K562 (cell line): ENCODE measurements at regions not wholly inside any gene's neighbourhood (a gene's known extent, or its start where the extent isn't known, plus 50 kb on each side); places are given as distances from the start of the nearest gene placed in this dataset.

Experiments
- ATAC-seq: fragments of 200-7000 bp; cut with Tn5 transposase; 3 replicates; pipeline ENCODE4 v1.9.1; 2020; ENCODE audit warnings: moderate library complexity
- BruUV-seq: library from RNA; stranded (reverse); fragments of 400-500 nt; replicated peaks from 2 replicates; lab custom pipeline; 2021; lab: Mats Ljungman, UMichigan
- CTCF ChIA-PET: fragments of 300-600 bp; formaldehyde crosslinking; extraction: SDS; loops from one replicate; lab custom pipeline; 2021; ENCODE audit warnings: low intra/inter-chr PET ratio; lab: Yijun Ruan, JAX
- POLR2A ChIA-PET: fragments of 300-600, 350-650 bp; sonication (Branson Sonifier 250); formaldehyde crosslinking; extraction: SDS; loops from one replicate; lab custom pipeline; 2021; ENCODE audit warnings: antibody characterized with exemption, inconsistent platforms; lab: Yijun Ruan, JAX
- DNase-seq, 4 experiments: peaks; one replicate each; pipeline versions ENCODE4 v3.0.0 to v3.0.0-alpha.2; 2011 to 2018; ENCODE audit warnings: low spot score in 3 of 4, mixed read lengths in 3 of 4; ENCODE audit errors: extremely low read depth in 1 of 4
- FAIRE-seq: peaks from 2 replicates; lab custom pipeline; 2011; peaks lifted over from hg19 to GRCh38; lab: Jason Lieb, UNC
- H2AFZ ChIP-seq: 2 replicates; pipeline ENCODE4 v1.6.0; 2011; ENCODE audit warnings: low read depth, low read length, control low read depth, inconsistent platforms
- H3K27ac ChIP-seq: fragments of 200-600 bp; 3 replicates; pipeline ENCODE4 v1.8.0; 2011; ENCODE audit warnings: low read depth, mild to moderate bottlenecking, control low read depth, inconsistent platforms, low read length, moderate library complexity, mixed read lengths; ENCODE audit errors: extremely low read depth
- H3K27me3 ChIP-seq, 2 experiments: fragments of 300-600 bp in 1 of 2; 2 replicates in 1 of 2; 3 replicates in 1 of 2; pipeline versions ENCODE4 v1.6.0 to v1.8.0; 2011; ENCODE audit warnings: inconsistent platforms in 2 of 2, low read length in 2 of 2, mild to moderate bottlenecking in 1 of 2, mixed read lengths in 1 of 2, moderate library complexity in 1 of 2; ENCODE audit not compliant: control insufficient read depth in 2 of 2, insufficient read depth in 2 of 2
- H3K36me3 ChIP-seq: fragments of 300-600 bp; 3 replicates; pipeline ENCODE4 v1.8.0; 2011; ENCODE audit warnings: mild to moderate bottlenecking, low read length, inconsistent platforms; ENCODE audit not compliant: control insufficient read depth, insufficient read depth
- H3K4me1 ChIP-seq, 2 experiments: fragments of 200-600 bp in 1 of 2; replicated peaks in 1 of 2; 2 replicates in 1 of 2; 3 replicates in 1 of 2; pipeline versions ENCODE4 v1.5.1 to v1.8.0; 2011; ENCODE audit warnings: inconsistent platforms in 2 of 2, low read length in 2 of 2, mild to moderate bottlenecking in 1 of 2, mixed read lengths in 1 of 2, moderate library complexity in 1 of 2; ENCODE audit not compliant: control insufficient read depth in 2 of 2, insufficient read depth in 2 of 2
- H3K4me2 ChIP-seq: 2 replicates; pipeline ENCODE4 v1.6.1; 2011; ENCODE audit warnings: low read length, control low read depth, inconsistent platforms, mixed read lengths; ENCODE audit not compliant: insufficient read depth
- H3K4me3 ChIP-seq: fragments of 200-600 bp; sonication (generic), shearing (Covaris generic); 2 replicates; pipeline ENCODE4 v1.5.1; 2016; ENCODE audit warnings: control low read depth, inconsistent platforms
- H3K79me2 ChIP-seq: fragments of 200-600 bp; 3 replicates; pipeline ENCODE4 v1.8.0; 2011; ENCODE audit warnings: low read length, inconsistent platforms; ENCODE audit not compliant: control insufficient read depth, insufficient read depth
- H3K9ac ChIP-seq, 2 experiments: 2 replicates each; pipeline versions ENCODE4 v1.6.0 to v1.6.1; 2011; ENCODE audit warnings: low read depth in 2 of 2, low read length in 2 of 2, control low read depth in 1 of 2, inconsistent platforms in 1 of 2, mild to moderate bottlenecking in 1 of 2, mixed read lengths in 1 of 2; ENCODE audit not compliant: insufficient read depth in 1 of 2
- H3K9me1 ChIP-seq: one replicate; pipeline ENCODE4 v1.6.0; 2011; ENCODE audit warnings: inconsistent platforms, mild to moderate bottlenecking, low read length, moderate library complexity; ENCODE audit not compliant: control insufficient read depth, insufficient read depth
- H3K9me3 ChIP-seq: replicated peaks from 2 replicates; pipeline ENCODE4 v1.5.1; 2011; ENCODE audit warnings: low read depth, low read length, inconsistent platforms; ENCODE audit not compliant: control insufficient read depth, insufficient read depth
- H4K20me1 ChIP-seq: replicated peaks from 2 replicates; pipeline ENCODE4 v1.6.1; 2011; ENCODE audit warnings: low read length, inconsistent platforms, mixed read lengths; ENCODE audit not compliant: control insufficient read depth, insufficient read depth
- BDP1 ChIP-seq: IDR thresholded peaks from 3 replicates; pipeline ENCODE4 v1.6.1; 2011; ENCODE audit not compliant: insufficient read length, insufficient read depth
- BHLHE40 ChIP-seq: IDR thresholded peaks from 2 replicates; pipeline ENCODE4 v1.6.1; 2011; ENCODE audit warnings: low read length, improper control_type of control experiment
- CCAR2 ChIP-seq: fragments of 200-400 bp; formaldehyde crosslinking; IDR thresholded peaks from 2 replicates; pipeline ENCODE4 v1.6.1; 2017; ENCODE audit warnings: mild to moderate bottlenecking, low read depth, low read length
- CHD1 ChIP-seq: fragments of 200-600 bp; sonication (generic); IDR thresholded peaks from one replicate; pipeline ENCODE4 v1.6.1; 2012; ENCODE audit warnings: mild to moderate bottlenecking, moderate library complexity, low read length, inconsistent platforms
- E2F8 ChIP-seq: fragments of 450-650 bp; IDR thresholded peaks from 2 replicates; pipeline ENCODE4 v1.7.1; 2018; ENCODE audit warnings: mild to moderate bottlenecking, low read depth; ENCODE audit not compliant: partially characterized antibody
- ERF ChIP-seq: fragments of 450-650 bp; formaldehyde crosslinking; IDR thresholded peaks from 2 replicates; pipeline ENCODE4 v1.4.0; 2020; ENCODE audit warnings: mild to moderate bottlenecking, mixed read lengths
- ESRRB ChIP-seq: fragments of 250-450 bp; sonication (Bioruptor Pico); IDR thresholded peaks from 2 replicates; pipeline ENCODE4 v1.5.0; 2020; ENCODE audit warnings: mild to moderate bottlenecking, moderate library complexity, borderline replicate concordance
- HIVEP1 ChIP-seq: fragments of 250-450 bp; sonication (Bioruptor Pico); IDR thresholded peaks from 2 replicates; pipeline ENCODE4 v1.4.0; 2020; ENCODE audit warnings: mild to moderate bottlenecking
- MEF2A ChIP-seq: IDR thresholded peaks from 2 replicates; pipeline ENCODE4 v1.6.1; 2011; ENCODE audit warnings: low read depth, mild to moderate bottlenecking, low read length, moderate library complexity; ENCODE audit not compliant: control insufficient read depth
- NFRKB ChIP-seq: fragments of 450-650 bp; IDR thresholded peaks from 2 replicates; pipeline ENCODE4 v1.6.1; 2016; ENCODE audit warnings: low read depth
- NR2C1 ChIP-seq, 2 experiments: fragments of 450-650 bp; IDR thresholded peaks; 2 replicates each; pipeline ENCODE4 v1.6.1; 2017; ENCODE audit warnings: mild to moderate bottlenecking in 2 of 2, antibody characterized with exemption in 1 of 2, inconsistent platforms in 1 of 2, missing compliant biosample characterization in 1 of 2, missing genetic modification characterization in 1 of 2
- NR3C1 ChIP-seq: sonication (generic); formaldehyde crosslinking; IDR thresholded peaks from 2 replicates; pipeline ENCODE4 v1.8.1; 2022; ENCODE audit warnings: missing genetic modification reagents
- NRF1 ChIP-seq, 2 experiments: fragments of 450-650 bp; IDR thresholded peaks in 1 of 2; conservative IDR thresholded peaks in 1 of 2; 2 replicates each; pipeline ENCODE4 v1.6.1; 2014; ENCODE audit warnings: mild to moderate bottlenecking in 2 of 2
- PREB ChIP-seq: sonication (generic); formaldehyde crosslinking; IDR thresholded peaks from 2 replicates; pipeline ENCODE4 v1.8.1; 2023; ENCODE audit warnings: mild to moderate bottlenecking, missing genetic modification reagents
- RBM22 ChIP-seq: fragments of 200-400 bp; formaldehyde crosslinking; IDR thresholded peaks from 2 replicates; pipeline ENCODE4 v1.6.1; 2018; ENCODE audit warnings: low read length, low read depth; ENCODE audit not compliant: poor library complexity, severe bottlenecking
- ZBTB34 ChIP-seq: fragments of 250-450 bp; sonication (Bioruptor Pico); IDR thresholded peaks from 2 replicates; pipeline ENCODE4 v1.8.0; 2021; ENCODE audit warnings: mild to moderate bottlenecking, moderate library complexity
- ZNF174 ChIP-seq: fragments of 250-450 bp; sonication (Bioruptor Pico); IDR thresholded peaks from 2 replicates; pipeline ENCODE4 v1.4.0; 2020; ENCODE audit warnings: mild to moderate bottlenecking
- WGBS: fragments of 100-300 bp; shearing (Covaris generic); methylation state at CpG from one replicate; pipeline ENCODE4 v1.1.6; 2016; ENCODE audit warnings: low coverage, mixed read lengths; ENCODE audit not compliant: insufficient coverage; ENCODE audit errors: missing lambda C conversion rate; 5-methylcytosine and 5-hydroxymethylcytosine counted together
- in situ Hi-C: fragments of 300-500 bp; cut with MboI; formaldehyde crosslinking; loops from 4 replicates; pipeline ENCODE4 v1.15.0; 2018; ENCODE audit warnings: inconsistent platforms, mixed read lengths
- intact Hi-C: fragments of 100-400 bp; cut with micrococcal nuclease; formaldehyde crosslinking; loops from 2 replicates; pipeline ENCODE4 v1.14.2; 2022

- H3K27me3 ChIP-seq: no peaks in the 10 kb centered on the region
- H4K20me1 ChIP-seq: no peaks in the 10 kb centered on the region
- H3K4me1 ChIP-seq: no peaks in the 10 kb centered on the region
- H3K9me1 ChIP-seq: no peaks in the 10 kb centered on the region
- POLR2A ChIA-PET: no interaction called here
- 0% methylated on average over 6 of the region's 6 CpGs for WGBS
- H3K4me2 ChIP-seq: no peak overlapping the region
- H3K9me3 ChIP-seq: no peaks in the 10 kb centered on the region
- H3K9ac ChIP-seq: no peak overlapping the region
- intact Hi-C loops (no loop called here), in situ Hi-C loops (no loop called here)
- CTCF ChIA-PET: no interaction called here
- DNase-seq (no peak), FAIRE-seq (no peak), ATAC-seq (no peak)
- no peak for TF ChIP-seq BHLHE40
- no peak for TF ChIP-seq E2F8
- no peak for TF ChIP-seq NR3C1
- TF ChIP-seq PREB (CRISPR knock-in tag): no peak
- no peak for TF ChIP-seq ZNF174 (CRISPR knock-in tag)
- TF ChIP-seq ZBTB34 (CRISPR knock-in tag): no peak
- no peak for TF ChIP-seq NR2C1 (IDR thresholded peaks at IDR 0.05)
- TF ChIP-seq NR2C1 (tag; IDR thresholded peaks at IDR 0.05): no peak
- no peak for TF ChIP-seq BDP1
- TF ChIP-seq MEF2A: no peak
- no peak for TF ChIP-seq NFRKB
- no peak for TF ChIP-seq ESRRB
- TF ChIP-seq ERF (CRISPR knock-in tag): no peak
- TF ChIP-seq HIVEP1: no peak
- TF ChIP-seq CCAR2: no peak
- no peak for TF ChIP-seq NRF1 (conservative IDR thresholded peaks at IDR 0.05 in 1 of 2, IDR thresholded peaks at IDR 0.05 in 1 of 2)
- TF ChIP-seq CHD1: no peak
- no peak for TF ChIP-seq RBM22
- H3K79me2 ChIP-seq: no peaks in the 10 kb centered on the region
- H3K36me3 ChIP-seq: no peaks in the 10 kb centered on the region
- no peak overlapping the region for H3K27ac ChIP-seq
- BruUV-seq: no TSS peak
- no peak overlapping the region for H3K4me3 ChIP-seq
- no peak overlapping the region for H2AFZ ChIP-seq
These were observed 69.2 kb downstream of the BLID start for GRCh38 chr11:122046846-122047245.
